SU-DHL-6 (cell line): ENCODE measurements at regions not wholly inside any gene's neighbourhood (a gene's known extent, or its start where the extent isn't known, plus 50 kb on each side); places are given as distances from the start of the nearest gene placed in this dataset.

Experiments used
- H2AFZ ChIP-seq: fragments of 200-600 bp; sonication (generic); 2 replicates; pipeline ENCODE4 v1.6.1; 2014; ENCODE audit warnings: low read depth, mild to moderate bottlenecking, moderate library complexity, mixed read lengths, antibody characterized with exemption, low read length; ENCODE audit not compliant: severe bottlenecking
- H3F3A ChIP-seq: fragments of 200-600 bp; shearing (Covaris generic); 2 replicates; pipeline ENCODE4 v1.6.0; 2016; ENCODE audit warnings: antibody characterized with exemption, mild to moderate bottlenecking; ENCODE audit not compliant: insufficient read depth
- H3K27ac ChIP-seq: fragments of 200-600 bp; sonication (generic); 2 replicates; pipeline ENCODE4 v1.5.1; 2016; ENCODE audit warnings: low read depth, mild to moderate bottlenecking, low read length, moderate library complexity, mixed read lengths
- H3K27me3 ChIP-seq: fragments of 200-600 bp; sonication (generic), shearing (Covaris generic); 2 replicates; pipeline ENCODE4 v1.6.0; 2014; ENCODE audit warnings: mild to moderate bottlenecking, low read length
- H3K36me3 ChIP-seq: fragments of 200-600 bp; sonication (generic); 2 replicates; pipeline ENCODE4 v1.6.1; 2014; ENCODE audit warnings: mild to moderate bottlenecking, low read length, mixed read lengths
- H3K4me2 ChIP-seq: fragments of 300-600, 200-600 bp; shearing (Covaris generic), sonication (generic); 2 replicates; pipeline ENCODE4 v1.6.0; 2014; ENCODE audit warnings: low read length, low read depth, mild to moderate bottlenecking; ENCODE audit not compliant: poor library complexity, severe bottlenecking
- H3K4me3 ChIP-seq: fragments of 200-600 bp; sonication (generic); 2 replicates; pipeline ENCODE4 v1.5.1; 2014; ENCODE audit warnings: antibody characterized with exemption, low read length, mild to moderate bottlenecking, mixed read lengths; ENCODE audit not compliant: insufficient read depth, poor library complexity, severe bottlenecking
- H3K79me2 ChIP-seq: fragments of 200-600 bp; sonication (generic); 2 replicates; pipeline ENCODE4 v1.6.1; 2014; ENCODE audit warnings: mild to moderate bottlenecking, low read length, moderate library complexity; ENCODE audit not compliant: insufficient read depth
- H3K9ac ChIP-seq: fragments of 200-600 bp; sonication (generic); 2 replicates; pipeline ENCODE4 v1.7.0; 2014; ENCODE audit warnings: mild to moderate bottlenecking, low read length
- H3K9me2 ChIP-seq: fragments of 200-600 bp; sonication (generic); replicated peaks from 2 replicates; pipeline ENCODE4 v1.6.1; 2014; ENCODE audit warnings: low read length; ENCODE audit not compliant: insufficient read depth
- H3K9me3 ChIP-seq: fragments of 200-600 bp; sonication (generic); 2 replicates; pipeline ENCODE4 v1.6.1; 2014; ENCODE audit warnings: low read length, mixed read lengths; ENCODE audit not compliant: insufficient read depth
- H4K20me1 ChIP-seq: fragments of 200-600 bp; sonication (generic); 2 replicates; pipeline ENCODE4 v1.6.1; 2014; ENCODE audit warnings: low read depth, mild to moderate bottlenecking, antibody characterized with exemption, low read length, moderate library complexity, mixed read lengths
- CTCF ChIP-seq: fragments of 200-600 bp; sonication (generic); IDR thresholded peaks from one replicate; pipeline ENCODE4 v1.5.1; 2017; ENCODE audit warnings: antibody characterized with exemption, mild to moderate bottlenecking, low read length, moderate library complexity; ENCODE audit not compliant: insufficient read depth, poor library complexity, severe bottlenecking
- EZH2phosphoT487 ChIP-seq: fragments of 200-600 bp; sonication (generic), shearing (Covaris generic); conservative IDR thresholded peaks from 2 replicates; pipeline ENCODE4 v1.6.1; 2018; ENCODE audit warnings: mild to moderate bottlenecking, antibody characterized with exemption, low read length, moderate library complexity, mixed read lengths

DNA sequence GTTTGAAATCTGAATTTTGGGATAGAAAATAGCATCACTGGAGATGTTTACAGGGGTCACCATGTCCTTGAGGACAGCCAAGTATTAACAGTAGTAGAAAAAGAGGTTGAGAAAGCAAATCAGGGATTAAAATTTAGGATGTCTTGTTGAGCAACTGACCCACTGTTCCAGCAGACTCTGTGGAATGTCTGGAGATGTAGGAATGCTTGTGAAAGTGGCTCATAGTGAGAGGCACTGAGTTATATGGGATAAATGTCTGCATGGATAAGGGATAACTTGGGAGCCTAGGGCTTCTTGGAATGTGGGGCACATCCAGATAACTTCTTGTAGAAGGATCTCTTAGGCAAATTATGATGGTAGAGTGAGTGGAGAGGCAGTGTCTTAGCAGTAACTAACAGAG, 495.0 kb downstream of the TMX3 start:
- Histone ChIP-seq H3K9me2 (no peaks in the 10 kb centered on the region), H3K79me2 (no peaks in the 10 kb centered on the region), H3K4me3 (no peak overlapping the region), H3K27ac (no peak overlapping the region), H3K27me3 (no peaks in the 10 kb centered on the region), H3K36me3 (no peaks in the 10 kb centered on the region), H3K4me2 (no peak overlapping the region), H3F3A (no peaks in the 10 kb centered on the region), H4K20me1 (no peaks in the 10 kb centered on the region), H3K9ac (no peak overlapping the region), H3K9me3 (no peaks in the 10 kb centered on the region), H2AFZ (no peak overlapping the region)
- no peak for TF ChIP-seq EZH2phosphoT487

DNA sequence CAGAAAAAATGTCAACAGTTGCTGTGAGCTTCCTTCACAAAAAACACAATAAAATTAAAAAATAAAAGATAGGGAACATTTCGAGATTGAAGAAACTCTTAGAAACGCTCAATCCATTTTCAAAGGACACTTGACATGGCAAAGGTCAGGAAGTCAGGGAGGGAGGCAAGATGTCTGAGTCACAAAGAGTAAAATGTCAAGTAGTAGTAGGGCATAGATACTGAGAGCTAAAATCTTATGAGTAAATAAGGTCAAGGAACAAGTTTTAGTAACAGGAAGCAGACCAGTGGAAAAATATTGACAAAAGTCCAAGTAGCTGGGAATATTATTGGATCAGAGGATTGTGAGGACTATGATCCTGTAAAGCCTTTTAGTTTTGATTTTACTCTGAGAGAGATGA, 495.6 kb downstream of the TMX3 start:
- Histone ChIP-seq H3K4me2 (no peak overlapping the region), H3K4me3 (no peak overlapping the region), H3K9me3 (no peaks in the 10 kb centered on the region), H3K27me3 (no peaks in the 10 kb centered on the region), H3K9ac (no peak overlapping the region), H3K36me3 (no peaks in the 10 kb centered on the region), H3K79me2 (no peaks in the 10 kb centered on the region), H3K9me2 (no peaks in the 10 kb centered on the region), H4K20me1 (no peaks in the 10 kb centered on the region), H3F3A (no peaks in the 10 kb centered on the region), H2AFZ (no peak overlapping the region), H3K27ac (no peak overlapping the region)
- TF ChIP-seq EZH2phosphoT487, result no peak
- TF ChIP-seq CTCF, result no peak

DNA sequence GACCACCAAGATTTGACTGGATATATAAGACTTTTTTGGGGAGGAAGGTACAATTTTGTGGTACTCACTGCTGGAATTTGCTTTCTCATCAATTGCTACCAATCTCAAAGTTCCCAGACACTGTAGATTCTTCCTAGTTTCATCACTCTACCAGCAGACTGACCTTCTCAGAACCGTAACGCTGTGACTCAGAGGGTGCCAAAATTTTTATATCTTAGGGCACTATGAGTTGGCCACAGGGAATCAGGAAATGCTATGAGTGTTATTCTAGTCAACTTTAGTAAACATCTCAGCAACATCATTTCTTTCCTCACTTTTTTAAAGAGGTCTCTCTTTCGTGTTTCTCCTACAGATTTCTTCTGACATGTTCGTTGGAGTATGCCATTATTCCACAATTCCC, 499.0 kb downstream of the TMX3 start:
- Histone ChIP-seq H2AFZ (no peak overlapping the region), H3K27ac (no peak overlapping the region), H3K27me3 (no peaks in the 10 kb centered on the region), H3K79me2 (no peaks in the 10 kb centered on the region), H3K36me3 (no peaks in the 10 kb centered on the region), H3K4me3 (no peak overlapping the region), H3K9me3 (no peaks in the 10 kb centered on the region), H4K20me1 (no peaks in the 10 kb centered on the region), H3K9me2 (no peaks in the 10 kb centered on the region), H3K4me2 (no peak overlapping the region), H3F3A (no peaks in the 10 kb centered on the region), H3K9ac (no peak overlapping the region)
- no peak for TF ChIP-seq EZH2phosphoT487
- no peak for TF ChIP-seq CTCF

- Histone ChIP-seq H3F3A (no peaks in the 10 kb centered on the region), H4K20me1 (no peaks in the 10 kb centered on the region), H3K4me3 (no peak overlapping the region), H3K4me2 (no peak overlapping the region), H3K9ac (no peak overlapping the region), H3K27me3 (no peaks in the 10 kb centered on the region), H2AFZ (no peak overlapping the region), H3K36me3 (no peaks in the 10 kb centered on the region), H3K79me2 (no peaks in the 10 kb centered on the region), H3K27ac (no peak overlapping the region), H3K9me3 (no peaks in the 10 kb centered on the region), H3K9me2 (no peaks in the 10 kb centered on the region)
- TF ChIP-seq EZH2phosphoT487, result no peak
- TF ChIP-seq CTCF, result no peak
These were observed 528.9 kb downstream of the TMX3 start for GRCh38 chr18:68186039-68186438.
